Thyroid gland (tissue), 4 donors: ENCODE measurements at regions not wholly inside any gene's neighbourhood (a gene's known extent, or its start where the extent isn't known, plus 50 kb on each side); places are given as distances from the start of the nearest gene placed in this dataset.

Source experiments
- DNase-seq, 2 donors: peaks; one replicate each; pipeline ENCODE4 v3.0.0-alpha.2; 2019
- H3K27ac ChIP-seq, 3 donors: fragments of 200-600 bp; sonication (generic); 1 replicate in 2 of 3; 2 replicates in 1 of 3; pipeline ENCODE4 v1.5.1; 2016 to 2019; ENCODE audit warnings: mild to moderate bottlenecking in 1 of 3, moderate library complexity in 1 of 3
- H3K27me3 ChIP-seq: fragments of 200-600 bp; sonication (generic); one replicate; pipeline ENCODE4 v1.5.1; 2019
- H3K36me3 ChIP-seq, 2 donors: fragments of 200-600 bp; sonication (generic); one replicate each; pipeline ENCODE4 v1.5.1; 2016 to 2019
- H3K4me1 ChIP-seq, 2 donors: fragments of 200-600 bp; sonication (generic); one replicate each; pipeline ENCODE4 v1.5.1; 2017 to 2019
- H3K4me3 ChIP-seq, 3 donors: fragments of 200-600 bp; sonication (generic); replicated peaks in 1 of 3; 1 replicate in 2 of 3; 2 replicates in 1 of 3; pipeline ENCODE4 v1.5.1; 2016; ENCODE audit warnings: mild to moderate bottlenecking in 1 of 3
- H3K9me3 ChIP-seq: fragments of 200-600 bp; sonication (generic); one replicate; pipeline ENCODE4 v1.5.1; 2017
- POLR2A ChIP-seq, 2 donors: fragments of 450-650 bp; IDR thresholded peaks; one replicate each; pipeline ENCODE4 v1.6.1; 2017; ENCODE audit warnings: antibody characterized with exemption in 2 of 2, mild to moderate bottlenecking in 2 of 2, moderate library complexity in 1 of 2
- WGBS, 2 donors: methylation state at CpG; one replicate each; pipeline ENCODE4 v1.1.5; 2017; 5-methylcytosine and 5-hydroxymethylcytosine counted together
- intact Hi-C: fragments of 100-400 bp; cut with DNase I; formaldehyde crosslinking; loops from one replicate; pipeline ENCODE4 v1.15.1; 2023
- TF ChIP-seq, protein P1 (sequence below), 6 experiments: fragments of 200-600 bp in 3 of 6; fragments of 450-650 bp in 3 of 6; sonication (generic) in 3 of 6; IDR thresholded peaks; one replicate each; pipeline ENCODE4 v1.5.1; 2016 to 2019; ENCODE audit warnings: antibody characterized with exemption in 6 of 6, mild to moderate bottlenecking in 2 of 6, inconsistent platforms in 1 of 6, moderate library complexity in 1 of 6

DNA sequence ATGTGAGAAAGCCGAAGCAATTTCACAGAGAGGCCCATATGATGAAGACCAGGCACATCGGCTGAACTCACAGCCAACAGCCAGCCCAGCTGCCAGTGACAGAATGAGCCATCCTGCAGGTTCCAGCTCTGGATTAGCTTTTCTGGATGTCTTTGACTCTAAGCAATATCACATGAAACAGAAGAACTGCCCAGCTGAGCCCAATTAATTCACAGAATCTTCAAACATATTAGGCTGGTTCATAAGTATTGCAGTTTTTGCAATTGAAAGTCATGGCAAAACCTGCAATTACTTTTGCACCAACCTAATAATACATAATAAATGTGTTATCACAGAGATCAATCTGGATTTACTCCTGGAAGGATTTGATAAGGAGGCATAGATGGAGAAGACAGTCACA is 299.9 kb downstream of the RAB28 start:
- no peak for DNase-seq

DNA sequence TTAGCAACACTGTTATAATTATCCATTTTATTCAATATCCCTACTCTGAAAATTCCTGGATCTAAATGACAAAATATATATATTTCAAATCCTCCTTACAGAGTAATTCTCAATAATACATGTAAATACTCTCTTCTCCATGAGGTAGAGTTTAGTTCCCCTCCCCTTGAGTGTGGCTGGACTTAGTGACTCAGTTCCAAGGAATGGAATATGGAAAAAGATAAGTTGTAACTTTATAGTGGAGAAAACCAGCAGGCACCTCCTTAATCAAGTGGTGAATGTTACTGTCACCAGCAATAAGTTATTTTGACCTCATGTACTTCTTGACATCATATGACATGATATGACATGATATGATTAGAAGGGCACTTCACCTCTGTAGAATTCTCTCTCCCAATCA is 302.0 kb downstream of the RAB28 start:
- intact Hi-C loops = no loop called here
- DNase-seq = no peak
- H3K27me3 ChIP-seq = no peaks in the 10 kb centered on the region
- no peak overlapping the region for H3K4me3 ChIP-seq
- no peak overlapping the region for H3K27ac ChIP-seq
- no peak for TF ChIP-seq POLR2A (IDR thresholded peaks at IDR 0.05)
- H3K4me1 ChIP-seq = no peaks in the 10 kb centered on the region
- no peaks in the 10 kb centered on the region for H3K36me3 ChIP-seq
- H3K9me3 ChIP-seq = no peaks in the 10 kb centered on the region

More for the DNA sequence above, 299.9 kb downstream of the RAB28 start:
- intact Hi-C loops = no loop called here
- Histone ChIP-seq H3K9me3 (no peaks in the 10 kb centered on the region), H3K27me3 (no peaks in the 10 kb centered on the region), H3K4me1 (no peaks in the 10 kb centered on the region), H3K4me3 (no peak overlapping the region), H3K36me3 (no peaks in the 10 kb centered on the region), H3K27ac (no peak overlapping the region)
- TF ChIP-seq POLR2A (IDR thresholded peaks at IDR 0.05) = no peak
- 93 to 98% methylated on average over 2 of the region's 2 CpGs for WGBS, 2 donors

DNA sequence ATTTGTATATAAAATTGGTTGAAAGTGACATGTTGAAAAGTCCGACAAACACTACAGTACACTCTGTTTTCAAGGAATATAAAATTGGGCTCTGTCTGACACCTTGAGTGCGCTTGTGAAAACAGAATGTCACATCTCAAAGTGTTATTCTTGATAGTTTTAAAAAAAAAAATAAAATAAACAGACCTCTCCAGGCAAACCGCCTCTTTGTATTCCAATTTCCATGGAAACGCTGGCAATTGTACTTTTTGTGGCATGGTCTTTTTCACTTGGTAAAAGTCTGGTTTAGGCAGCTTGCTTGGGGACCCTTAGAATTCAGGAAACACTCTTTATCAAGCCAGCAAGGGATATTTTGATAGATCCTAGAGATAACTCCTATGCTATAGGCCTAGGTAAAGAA is 302.5 kb downstream of the RAB28 start:
- DNase-seq = no peak
- intact Hi-C loops = no loop called here
- Histone ChIP-seq H3K4me1 (no peaks in the 10 kb centered on the region), H3K9me3 (no peaks in the 10 kb centered on the region), H3K36me3 (no peaks in the 10 kb centered on the region), H3K27me3 (no peaks in the 10 kb centered on the region), H3K4me3 (no peak overlapping the region), H3K27ac (no peak overlapping the region)
- 68 to 72% methylated on average over 4 of the region's 4 CpGs for WGBS, 2 donors
- TF ChIP-seq, protein P1, sequence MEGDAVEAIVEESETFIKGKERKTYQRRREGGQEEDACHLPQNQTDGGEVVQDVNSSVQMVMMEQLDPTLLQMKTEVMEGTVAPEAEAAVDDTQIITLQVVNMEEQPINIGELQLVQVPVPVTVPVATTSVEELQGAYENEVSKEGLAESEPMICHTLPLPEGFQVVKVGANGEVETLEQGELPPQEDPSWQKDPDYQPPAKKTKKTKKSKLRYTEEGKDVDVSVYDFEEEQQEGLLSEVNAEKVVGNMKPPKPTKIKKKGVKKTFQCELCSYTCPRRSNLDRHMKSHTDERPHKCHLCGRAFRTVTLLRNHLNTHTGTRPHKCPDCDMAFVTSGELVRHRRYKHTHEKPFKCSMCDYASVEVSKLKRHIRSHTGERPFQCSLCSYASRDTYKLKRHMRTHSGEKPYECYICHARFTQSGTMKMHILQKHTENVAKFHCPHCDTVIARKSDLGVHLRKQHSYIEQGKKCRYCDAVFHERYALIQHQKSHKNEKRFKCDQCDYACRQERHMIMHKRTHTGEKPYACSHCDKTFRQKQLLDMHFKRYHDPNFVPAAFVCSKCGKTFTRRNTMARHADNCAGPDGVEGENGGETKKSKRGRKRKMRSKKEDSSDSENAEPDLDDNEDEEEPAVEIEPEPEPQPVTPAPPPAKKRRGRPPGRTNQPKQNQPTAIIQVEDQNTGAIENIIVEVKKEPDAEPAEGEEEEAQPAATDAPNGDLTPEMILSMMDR (IDR thresholded peaks at IDR 0.05) = no peak
- TF ChIP-seq POLR2A (IDR thresholded peaks at IDR 0.05) = no peak

DNA sequence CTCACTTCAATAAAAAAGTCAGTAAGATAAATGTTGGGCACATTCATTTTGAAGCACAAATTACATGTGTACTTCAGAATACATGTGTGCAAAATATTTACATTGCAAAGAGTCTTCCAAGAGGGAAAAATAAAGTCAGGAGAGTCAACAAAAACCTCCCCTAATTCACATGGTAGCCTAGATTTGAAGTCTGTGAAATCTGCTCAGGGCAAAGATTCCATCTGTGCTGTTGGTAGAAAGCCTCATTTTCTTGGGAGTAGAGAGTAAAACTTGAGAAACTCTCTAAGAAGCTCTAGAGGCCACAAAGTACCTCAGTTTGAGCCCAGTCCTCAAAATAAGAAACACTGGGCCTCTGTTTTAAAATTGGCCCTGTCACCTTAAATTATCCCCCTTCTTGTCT is 303.4 kb downstream of the RAB28 start:
- intact Hi-C loops = no loop called here
- TF ChIP-seq, protein P1 (IDR thresholded peaks at IDR 0.05) = no peak
- Histone ChIP-seq H3K4me1 (no peaks in the 10 kb centered on the region), H3K27ac (no peak overlapping the region), H3K27me3 (no peaks in the 10 kb centered on the region), H3K4me3 (no peak overlapping the region), H3K9me3 (no peaks in the 10 kb centered on the region), H3K36me3 (no peaks in the 10 kb centered on the region)
- no peak for DNase-seq

DNA sequence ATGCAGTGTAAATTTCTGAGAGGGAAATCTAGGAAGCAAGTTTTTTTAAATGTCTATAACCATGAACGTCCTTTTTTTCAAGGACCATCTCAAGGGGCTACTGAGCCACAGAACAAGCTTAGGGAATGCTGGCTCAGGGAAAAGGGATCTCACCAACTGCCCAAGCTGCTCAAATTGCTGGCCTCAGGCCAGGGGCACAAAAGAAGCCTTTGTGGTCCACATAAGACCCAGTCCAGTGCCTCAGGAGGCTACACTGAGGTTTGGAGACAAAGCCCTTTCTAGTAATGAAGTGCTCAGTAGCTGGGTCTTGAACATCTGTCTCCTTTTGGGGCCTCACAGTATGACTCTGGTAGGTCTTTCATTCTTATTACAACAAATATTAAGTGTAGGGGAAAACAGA is 305.5 kb downstream of the RAB28 start:
- H3K4me1 ChIP-seq = no peaks in the 10 kb centered on the region
- H3K36me3 ChIP-seq = no peaks in the 10 kb centered on the region
- TF ChIP-seq POLR2A (IDR thresholded peaks at IDR 0.05) = no peak
- TF ChIP-seq, protein P1 (IDR thresholded peaks at IDR 0.05) = no peak
- intact Hi-C loops = no loop called here
- no peak overlapping the region for H3K27ac ChIP-seq
- no peak overlapping the region for H3K4me3 ChIP-seq
- DNase-seq = peak; percentile 35 to 38
- no peaks in the 10 kb centered on the region for H3K9me3 ChIP-seq
- WGBS, 2 donors = 20 to 38% methylated on average over 1 of the region's 1 CpG
- no peaks in the 10 kb centered on the region for H3K27me3 ChIP-seq

DNA sequence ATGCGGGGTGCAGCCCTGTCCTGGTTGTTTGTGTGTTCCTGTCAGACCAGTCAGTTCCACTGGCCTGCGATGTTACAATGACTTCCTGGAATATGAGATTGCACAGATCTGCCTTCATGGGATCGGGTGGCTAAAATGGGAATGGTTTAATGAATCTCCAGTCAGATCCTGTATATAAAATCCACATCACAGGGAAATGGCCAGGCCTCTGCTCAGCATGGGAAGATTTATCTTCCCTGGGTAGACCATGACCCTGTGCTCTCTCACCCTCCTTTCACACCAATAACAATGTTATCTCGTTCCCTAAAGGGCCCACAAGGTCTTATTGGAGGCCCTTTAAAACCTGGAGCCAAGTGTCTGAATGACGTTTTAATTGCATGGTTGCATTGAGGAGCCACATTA is 307.4 kb downstream of the RAB28 start:
- Histone ChIP-seq H3K9me3 (no peaks in the 10 kb centered on the region), H3K36me3 (no peaks in the 10 kb centered on the region)
- TF ChIP-seq, protein P1 (IDR thresholded peaks at IDR 0.05) = no peak
- no peak for TF ChIP-seq POLR2A (IDR thresholded peaks at IDR 0.05)

More for the DNA sequence above, 307.4 kb downstream of the RAB28 start:
- Histone ChIP-seq H3K4me3 (no peak overlapping the region), H3K27ac (no peak overlapping the region), H3K4me1 (no peaks in the 10 kb centered on the region), H3K27me3 (no peaks in the 10 kb centered on the region)
- intact Hi-C loops = no loop called here
- 52 to 54% methylated on average over 5 of the region's 5 CpGs for WGBS, 2 donors
- DNase-seq = no peak
